Pancreas (tissue), 10 donors: ENCODE measurements at regions not wholly inside any gene's neighbourhood (a gene's known extent, or its start where the extent isn't known, plus 50 kb on each side); places are given as distances from the start of the nearest gene placed in this dataset.
A peak's percentile ranks its signal among the peaks of the same experiment; 100 is the strongest.

Experiments used
- ATAC-seq, 4 donors: fragments of 200-7000 bp; cut with Tn5 transposase; one replicate each; pipeline versions ENCODE4 v1.8.0 to v1.9.1; 2020; ENCODE audit warnings: mild to moderate bottlenecking in 4 of 4, moderate library complexity in 4 of 4
- DNase-seq, 6 donors: peaks; one replicate each; pipeline ENCODE4 v3.0.0-alpha.2; 2020
- FAIRE-seq: peaks from 2 replicates; lab custom pipeline; 2012; peaks lifted over from hg19 to GRCh38; lab: Jason Lieb, UNC
- H3K27ac ChIP-seq, 4 donors: fragments of 200-600 bp; sonication (generic); 1 replicate in 3 of 4; 2 replicates in 1 of 4; pipeline versions ENCODE4 v1.5.0 to v1.8.0; 2020
- H3K27me3 ChIP-seq, 4 donors: fragments of 200-600 bp; one replicate each; pipeline ENCODE4 v1.8.0; 2021
- H3K36me3 ChIP-seq, 3 donors: fragments of 200-600 bp; sonication (generic) in 1 of 3; one replicate each; pipeline versions ENCODE4 v1.5.0 to v1.8.0; 2020 to 2021
- H3K4me1 ChIP-seq, 3 donors: fragments of 200-600 bp; one replicate each; pipeline ENCODE4 v1.8.0; 2021
- H3K4me3 ChIP-seq, 4 donors: fragments of 200-600 bp; sonication (generic) in 2 of 4; one replicate each; pipeline versions ENCODE4 v1.5.0 to v1.8.0; 2020 to 2021
- H3K9me3 ChIP-seq, 4 donors: fragments of 200-600 bp; one replicate each; pipeline ENCODE4 v1.8.0; 2021
- WGBS, 2 donors: extraction: QIAGEN DNeasy Blood & Tissue Kit; methylation state at CpG; one replicate each; pipeline ENCODE4 v1.1.7; 2013; 5-methylcytosine and 5-hydroxymethylcytosine counted together
- intact Hi-C, 3 donors: fragments of 100-400 bp; cut with DNase I; formaldehyde crosslinking; loops; one replicate each; pipeline versions ENCODE4 v1.11.1 to v1.14.2; 2022
- TF ChIP-seq, protein P1 (sequence below), 4 donors: fragments of 200-600 bp; sonication (generic) in 3 of 4; IDR thresholded peaks; one replicate each; pipeline versions ENCODE4 v1.5.0 to v1.8.0; 2021; ENCODE audit warnings: antibody characterized with exemption in 4 of 4
- donor health status: healthy with polysubstance abuse.
- donor health status: DM: no; HTN: no; CAD: no; lungs with moderate emphysema.
- donor health status: DM: no; HTN: no; CAD: no.
- donor health status: control.
- donor health status: control.
- donor health status: Bipolar disorder and iron deficiency.
- donor health status: DM: yes; HTN: yes; CAD: no.
- donor health status: DM: no; HTN: no; CAD: no.
- donor health status: DM: no; HTN: no; CAD: no.
- donor health status: DM: yes; HTN: yes; CAD: no.

DNA sequence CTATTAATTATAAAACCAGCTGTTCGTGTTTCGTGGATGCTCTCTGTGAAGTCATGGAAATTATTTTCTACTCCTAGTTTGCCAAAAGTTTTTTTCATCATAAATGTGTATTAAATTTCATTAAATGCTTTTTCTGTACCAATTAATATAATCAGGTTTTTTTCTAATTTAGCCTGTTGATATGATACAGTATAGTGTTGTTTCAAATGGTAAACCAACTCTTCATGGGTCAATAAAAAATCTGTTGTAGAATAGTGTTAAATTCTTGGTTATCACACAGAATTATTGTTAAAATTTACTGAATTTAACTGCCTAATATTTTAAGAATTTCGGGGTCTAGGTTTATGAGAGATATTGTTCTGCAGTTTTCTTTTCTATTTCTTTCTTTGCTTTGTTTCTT lies 505.9 kb upstream of the MANEA start:
- ATAC-seq (no peak), DNase-seq (no peak), FAIRE-seq (no peak)
- H3K4me1 ChIP-seq, result no peaks in the 10 kb centered on the region
- H3K9me3 ChIP-seq, result no peaks in the 10 kb centered on the region
- H3K36me3 ChIP-seq, result no peaks in the 10 kb centered on the region
- intact Hi-C loops, result no loop called here
- no peak overlapping the region for H3K27ac ChIP-seq
- H3K27me3 ChIP-seq, result peaks cover 0 to 2% (median 0%) of the 10 kb centered on the region in 4 donors
- TF ChIP-seq, protein P1, sequence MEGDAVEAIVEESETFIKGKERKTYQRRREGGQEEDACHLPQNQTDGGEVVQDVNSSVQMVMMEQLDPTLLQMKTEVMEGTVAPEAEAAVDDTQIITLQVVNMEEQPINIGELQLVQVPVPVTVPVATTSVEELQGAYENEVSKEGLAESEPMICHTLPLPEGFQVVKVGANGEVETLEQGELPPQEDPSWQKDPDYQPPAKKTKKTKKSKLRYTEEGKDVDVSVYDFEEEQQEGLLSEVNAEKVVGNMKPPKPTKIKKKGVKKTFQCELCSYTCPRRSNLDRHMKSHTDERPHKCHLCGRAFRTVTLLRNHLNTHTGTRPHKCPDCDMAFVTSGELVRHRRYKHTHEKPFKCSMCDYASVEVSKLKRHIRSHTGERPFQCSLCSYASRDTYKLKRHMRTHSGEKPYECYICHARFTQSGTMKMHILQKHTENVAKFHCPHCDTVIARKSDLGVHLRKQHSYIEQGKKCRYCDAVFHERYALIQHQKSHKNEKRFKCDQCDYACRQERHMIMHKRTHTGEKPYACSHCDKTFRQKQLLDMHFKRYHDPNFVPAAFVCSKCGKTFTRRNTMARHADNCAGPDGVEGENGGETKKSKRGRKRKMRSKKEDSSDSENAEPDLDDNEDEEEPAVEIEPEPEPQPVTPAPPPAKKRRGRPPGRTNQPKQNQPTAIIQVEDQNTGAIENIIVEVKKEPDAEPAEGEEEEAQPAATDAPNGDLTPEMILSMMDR (IDR thresholded peaks at IDR 0.05), result no peak
- 65 to 75% methylated on average over 3 of the region's 3 CpGs for WGBS, 2 donors
- no peak overlapping the region for H3K4me3 ChIP-seq

DNA sequence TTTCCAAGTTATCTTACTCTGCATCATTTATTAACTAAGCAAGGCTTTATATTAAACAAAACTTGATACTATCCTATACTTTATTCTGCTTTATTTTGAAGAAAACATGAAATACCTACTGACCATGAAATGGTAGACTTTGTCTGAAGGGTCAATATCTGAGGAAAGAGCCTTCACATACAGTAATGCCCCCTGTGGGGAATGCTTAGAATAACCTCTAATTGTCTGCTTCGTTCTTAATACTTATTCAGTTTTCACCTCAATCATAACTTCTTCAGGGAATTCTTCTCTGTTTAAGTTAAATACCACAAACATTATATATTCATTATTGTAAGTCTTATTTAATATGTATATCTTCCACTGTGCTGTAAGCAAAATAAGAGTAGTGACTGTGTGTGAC lies 498.9 kb upstream of the MANEA start:
- TF ChIP-seq, protein P1 (IDR thresholded peaks at IDR 0.05), result no peak
- Histone ChIP-seq H3K9me3 (no peaks in the 10 kb centered on the region), H3K27me3 (peaks cover 0 to 9% (median 3%) of the 10 kb centered on the region in 4 donors), H3K4me3 (no peak overlapping the region), H3K4me1 (no peaks in the 10 kb centered on the region), H3K27ac (no peak overlapping the region), H3K36me3 (no peaks in the 10 kb centered on the region)
- intact Hi-C loops, result no loop called here
- WGBS, 2 donors, result 62 to 79% methylated on average over 1 of the region's 1 CpG
- FAIRE-seq (no peak), ATAC-seq (no peak), DNase-seq (no peak)

DNA sequence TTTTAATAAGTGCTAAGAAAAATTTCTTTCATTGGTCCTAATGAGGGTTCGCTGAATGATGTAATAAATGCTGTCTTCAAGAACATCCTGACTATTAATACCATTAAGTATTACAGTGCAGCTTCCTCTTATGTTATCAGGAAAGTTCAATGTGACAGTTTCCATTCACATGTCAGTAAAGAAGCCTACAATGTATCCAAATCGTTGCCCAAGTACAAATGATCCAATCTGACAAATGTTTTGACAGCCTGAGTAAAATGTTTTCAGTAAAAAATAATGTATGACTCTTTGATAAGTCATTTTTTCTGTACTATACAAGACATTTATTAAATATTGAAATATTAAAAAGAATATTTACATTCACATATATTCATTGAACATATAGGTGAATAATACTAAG lies 496.1 kb upstream of the MANEA start:
- Histone ChIP-seq H3K4me1 (no peaks in the 10 kb centered on the region), H3K9me3 (no peaks in the 10 kb centered on the region), H3K27ac (no peak overlapping the region), H3K36me3 (no peaks in the 10 kb centered on the region), H3K4me3 (no peak overlapping the region), H3K27me3 (peaks cover 0 to 9% (median 3%) of the 10 kb centered on the region in 4 donors)
- intact Hi-C loops, result no loop called here
- no peak for FAIRE-seq
- no peak for DNase-seq
- ATAC-seq, result no peak
- TF ChIP-seq, protein P1 (IDR thresholded peaks at IDR 0.05), result no peak
- 46 to 47% methylated on average over 2 of the region's 2 CpGs for WGBS, 2 donors

DNA sequence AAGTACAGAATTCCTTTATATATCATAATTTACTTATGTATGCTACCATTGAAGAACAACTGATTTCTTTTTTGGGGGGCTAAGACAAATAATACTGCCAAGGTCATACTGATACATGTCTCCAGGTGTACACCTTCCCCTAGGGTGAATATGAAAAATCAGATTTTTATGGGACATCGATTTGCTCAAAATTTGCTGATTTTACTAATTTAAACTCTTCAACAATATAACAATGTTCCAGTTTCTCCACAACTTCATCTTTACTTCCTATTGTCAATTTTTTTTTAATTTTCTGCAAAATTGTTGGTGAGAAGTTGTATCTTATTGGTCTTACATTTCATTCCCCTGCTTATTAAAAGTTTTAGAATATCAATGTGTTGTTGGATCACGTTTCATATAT lies 495.4 kb upstream of the MANEA start:
- DNase-seq, result no peak
- FAIRE-seq, result no peak
- TF ChIP-seq, protein P1 (IDR thresholded peaks at IDR 0.05), result no peak
- Histone ChIP-seq H3K36me3 (no peaks in the 10 kb centered on the region), H3K4me1 (no peaks in the 10 kb centered on the region), H3K9me3 (no peaks in the 10 kb centered on the region), H3K27me3 (peaks cover 0 to 6% (median 1%) of the 10 kb centered on the region in 4 donors), H3K4me3 (no peak overlapping the region), H3K27ac (no peak overlapping the region)
- 64 to 85% methylated on average over 2 of the region's 2 CpGs for WGBS, 2 donors
- intact Hi-C loops, result no loop called here
- no peak for ATAC-seq

DNA sequence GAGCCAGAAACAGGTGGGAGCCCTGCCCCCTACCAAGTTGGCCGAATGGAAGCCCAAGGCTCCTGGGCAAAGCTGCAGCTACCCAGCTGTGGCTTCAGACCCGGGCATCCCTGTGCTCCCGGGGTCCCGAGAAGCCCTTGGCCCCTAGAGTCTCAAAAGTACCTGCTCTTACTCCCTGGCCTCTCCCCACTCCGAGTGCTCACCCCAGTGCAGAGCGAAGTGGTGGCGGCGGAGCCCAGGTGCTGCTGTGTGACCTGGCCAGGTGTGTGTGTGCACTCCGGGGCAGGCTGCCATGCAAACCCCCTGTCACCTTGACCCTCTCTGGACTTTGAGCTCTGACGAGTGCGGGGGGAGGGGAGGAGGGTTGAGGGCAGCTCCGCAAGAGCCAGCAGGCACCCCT lies 493.8 kb upstream of the MANEA start:
- no peak for FAIRE-seq
- H3K36me3 ChIP-seq, result no peaks in the 10 kb centered on the region
- no peak overlapping the region for H3K4me3 ChIP-seq
- ATAC-seq, result no peak
- H3K4me1 ChIP-seq, result no peaks in the 10 kb centered on the region
- TF ChIP-seq, protein P1 (IDR thresholded peaks at IDR 0.05), result no peak
- H3K27ac ChIP-seq, result no peak overlapping the region
- 59 to 62% methylated on average over 12 of the region's 12 CpGs for WGBS, 2 donors
- peaks cover 0 to 6% (median 0%) of the 10 kb centered on the region in 4 donors for H3K27me3 ChIP-seq
- intact Hi-C loops, result no loop called here
- H3K9me3 ChIP-seq, result no peaks in the 10 kb centered on the region
- DNase-seq, result peak in 1 of 6 donors; percentile 49
